A549 (cell line): ENCODE measurements at regions not wholly inside any gene's neighbourhood (a gene's known extent, or its start where the extent isn't known, plus 50 kb on each side); places are given as distances from the start of the nearest gene placed in this dataset.

ENCODE experiments used
- ATAC-seq, 2 experiments: fragments of 200-7000 bp in 1 of 2; fragments of >200 bp in 1 of 2; cut with Nextera tagmentation in 1 of 2; cut with Tn5 transposase in 1 of 2; 3 replicates each; pipeline versions ENCODE4 v1.8.0 to v1.9.1; 2018 to 2020; ENCODE audit warnings: mild to moderate bottlenecking in 1 of 2, moderate library complexity in 1 of 2
- CTCF ChIA-PET: fragments of 300-600 bp; sonication (Branson Sonifier 250); formaldehyde crosslinking; extraction: SDS; loops from one replicate; lab custom pipeline; 2021; ENCODE audit warnings: antibody characterized with exemption, inconsistent platforms; lab: Yijun Ruan, JAX
- POLR2A ChIA-PET: fragments of 350-600 bp; formaldehyde crosslinking; extraction: SDS; loops from one replicate; lab custom pipeline; 2021; ENCODE audit warnings: antibody characterized with exemption, inconsistent platforms; lab: Yijun Ruan, JAX
- DNase-seq, 2 experiments: peaks; one replicate each; pipeline versions ENCODE4 v3.0.0 to v3.0.0-alpha.2; 2011 to 2016; ENCODE audit warnings: low read depth in 1 of 2, low spot score in 1 of 2
- FAIRE-seq: peaks from 2 replicates; lab custom pipeline; 2011; peaks lifted over from hg19 to GRCh38; lab: Jason Lieb, UNC
- H3K27ac ChIP-seq, 2 experiments: fragments of >200 bp; sonication (Bioruptor Twin); formaldehyde crosslinking; 3 replicates each; pipeline ENCODE4 v1.5.1; 2016 to 2017
- H3K4me1 ChIP-seq: fragments of >200 bp; sonication (Bioruptor Twin); formaldehyde crosslinking; 3 replicates; pipeline ENCODE4 v1.6.1; 2016
- H3K4me2 ChIP-seq: fragments of >200 bp; sonication (Bioruptor Twin); formaldehyde crosslinking; 3 replicates; pipeline ENCODE4 v1.6.1; 2016
- H3K4me3 ChIP-seq: fragments of >200 bp; sonication (Bioruptor Twin); formaldehyde crosslinking; 3 replicates; pipeline ENCODE4 v1.5.1; 2016
- H3K9me3 ChIP-seq: fragments of >200 bp; sonication (Bioruptor Twin); formaldehyde crosslinking; 3 replicates; pipeline ENCODE4 v1.6.1; 2016
- CBX8 ChIP-seq: fragments of 200-600 bp; sonication (generic); IDR thresholded peaks from 2 replicates; pipeline ENCODE4 v1.6.1; 2016
- CEBPB ChIP-seq, 2 experiments: fragments of >200 bp in 1 of 2; sonication (Bioruptor Twin) in 1 of 2; formaldehyde crosslinking in 1 of 2; IDR thresholded peaks; 2 replicates each; pipeline ENCODE4 v1.6.1; 2012 to 2016
- CHD2 ChIP-seq: fragments of 150-350 bp; IDR thresholded peaks from 2 replicates; pipeline ENCODE4 v1.6.1; 2014; ENCODE audit warnings: low read length; ENCODE audit not compliant: partially characterized antibody
- E2F6 ChIP-seq: IDR thresholded peaks from 2 replicates; pipeline ENCODE4 v1.6.1; 2012; ENCODE audit warnings: low read depth, borderline replicate concordance
- EHF ChIP-seq: fragments of 250-450 bp; sonication (Bioruptor Pico); IDR thresholded peaks from 2 replicates; pipeline ENCODE4 v1.5.0; 2020; ENCODE audit warnings: mild to moderate bottlenecking
- EHMT2 ChIP-seq: fragments of 200-600 bp; sonication (generic); IDR thresholded peaks from 2 replicates; pipeline ENCODE4 v1.6.1; 2016; ENCODE audit warnings: antibody characterized with exemption, low read depth, mild to moderate bottlenecking, moderate library complexity
- EP300 ChIP-seq, 2 experiments: fragments of >200 bp; sonication (Bioruptor Twin); formaldehyde crosslinking; IDR thresholded peaks; 2 replicates in 1 of 2; 3 replicates in 1 of 2; pipeline ENCODE4 v1.6.1; 2016 to 2017
- FOSB ChIP-seq: fragments of 250-450 bp; sonication (Bioruptor Pico); IDR thresholded peaks from 2 replicates; pipeline ENCODE4 v1.5.0; 2020; ENCODE audit warnings: mild to moderate bottlenecking, moderate library complexity
- FOXS1 ChIP-seq: fragments of 250-450 bp; sonication (Bioruptor Pico); IDR thresholded peaks from 2 replicates; pipeline ENCODE4 v1.5.0; 2020; ENCODE audit warnings: mild to moderate bottlenecking, moderate library complexity
- GATA3 ChIP-seq: IDR thresholded peaks from 2 replicates; pipeline ENCODE4 v1.6.1; 2012; ENCODE audit warnings: borderline replicate concordance
- HES2 ChIP-seq: fragments of >200 bp; sonication (Bioruptor Twin); formaldehyde crosslinking; IDR thresholded peaks from 2 replicates; pipeline ENCODE4 v1.6.1; 2016
- HEYL ChIP-seq: fragments of 250-450 bp; sonication (Bioruptor Pico); IDR thresholded peaks from 2 replicates; pipeline ENCODE4 v1.8.0; 2021; ENCODE audit warnings: mild to moderate bottlenecking, moderate library complexity
- HOXA7 ChIP-seq: fragments of 250-450 bp; sonication (Bioruptor Pico); IDR thresholded peaks from 2 replicates; pipeline ENCODE4 v1.5.0; 2020; ENCODE audit warnings: mild to moderate bottlenecking, moderate library complexity
- KDM1A ChIP-seq: fragments of 200-600 bp; sonication (generic); IDR thresholded peaks from 2 replicates; pipeline ENCODE4 v1.6.1; 2016; ENCODE audit warnings: low read depth, mild to moderate bottlenecking
- NPAS2 ChIP-seq: fragments of 250-450 bp; sonication (Bioruptor Pico); IDR thresholded peaks from 2 replicates; pipeline ENCODE4 v1.8.0; 2022; ENCODE audit warnings: mild to moderate bottlenecking, moderate library complexity, borderline replicate concordance
- RARB ChIP-seq: fragments of 250-450 bp; sonication (Bioruptor Pico); IDR thresholded peaks from 2 replicates; pipeline ENCODE4 v1.8.0; 2021; ENCODE audit warnings: mild to moderate bottlenecking, moderate library complexity
- REST ChIP-seq: fragments of 200-600 bp; sonication (generic); IDR thresholded peaks from 2 replicates; pipeline ENCODE4 v1.6.1; 2016; ENCODE audit warnings: antibody characterized with exemption, mild to moderate bottlenecking, moderate library complexity
- RFX5 ChIP-seq: fragments of 450-650 bp; IDR thresholded peaks from 2 replicates; pipeline ENCODE4 v1.7.1; 2014; ENCODE audit warnings: antibody characterized with exemption, mild to moderate bottlenecking, moderate library complexity
- RNF2 ChIP-seq: fragments of 200-600 bp; sonication (generic); IDR thresholded peaks from 2 replicates; pipeline ENCODE4 v1.6.1; 2016; ENCODE audit warnings: low read depth, mild to moderate bottlenecking, antibody characterized with exemption, moderate library complexity, borderline replicate concordance
- SMC3 ChIP-seq: fragments of >200 bp; sonication (Bioruptor Twin); formaldehyde crosslinking; IDR thresholded peaks from 3 replicates; pipeline ENCODE4 v1.6.1; 2018; ENCODE audit warnings: inconsistent platforms
- SREBF2 ChIP-seq: fragments of 450-650 bp; IDR thresholded peaks from 2 replicates; pipeline ENCODE4 v1.6.1; 2014; ENCODE audit warnings: mild to moderate bottlenecking, moderate library complexity
- TP53 ChIP-seq: fragments of 250-450 bp; sonication (Bioruptor Pico); IDR thresholded peaks from 2 replicates; pipeline ENCODE4 v1.5.0; 2021; ENCODE audit warnings: mild to moderate bottlenecking, moderate library complexity
- ZNF302 ChIP-seq: fragments of 250-450 bp; sonication (Bioruptor Pico); IDR thresholded peaks from 2 replicates; pipeline ENCODE4 v1.9.0; 2021; ENCODE audit warnings: inconsistent platforms, mild to moderate bottlenecking, moderate library complexity
- ZSCAN20 ChIP-seq: fragments of 250-450 bp; sonication (Bioruptor Pico); IDR thresholded peaks from 2 replicates; pipeline ENCODE4 v1.8.0; 2022; ENCODE audit warnings: mild to moderate bottlenecking, moderate library complexity
- WGBS: methylation state at CpG from one replicate; pipeline ENCODE4 v1.1.6; 2017; ENCODE audit errors: missing lambda C conversion rate; 5-methylcytosine and 5-hydroxymethylcytosine counted together
- TF ChIP-seq, protein P1 (sequence below): fragments of >200 bp; sonication (Bioruptor Twin); formaldehyde crosslinking; IDR thresholded peaks from 3 replicates; pipeline ENCODE4 v1.6.1; 2016
- TF ChIP-seq, protein P2 (sequence below): fragments of 250-450 bp; sonication (Bioruptor Pico); IDR thresholded peaks from 2 replicates; pipeline ENCODE4 v1.5.0; 2020; ENCODE audit warnings: low read depth, mild to moderate bottlenecking, moderate library complexity
- TF ChIP-seq, protein P3 (sequence below): IDR thresholded peaks from 2 replicates; pipeline ENCODE4 v1.6.1; 2012

GRCh38 chr17:15048381-15048780, 216.7 kb downstream of the PMP22 start (continued):
- no peak for TF ChIP-seq E2F6
- TF ChIP-seq CBX8: no peak
- TF ChIP-seq FOSB: no peak

- Histone ChIP-seq H3K9me3 (no peaks in the 10 kb centered on the region), H3K4me1 (no peaks in the 10 kb centered on the region), H3K4me3 (no peak overlapping the region), H3K4me2 (no peak overlapping the region), H3K27ac (no peak overlapping the region)
- WGBS: 6% methylated on average over 6 of the region's 6 CpGs
- FAIRE-seq (no peak), DNase-seq (no peak), ATAC-seq (no peak)
- TF ChIP-seq GATA3 (no peak), KDM1A (no peak), EHMT2 (no peak), RARB (no peak), HEYL (CRISPR knock-in tag) (no peak), ZNF302 (CRISPR knock-in tag) (no peak), ZSCAN20 (CRISPR knock-in tag) (no peak), HOXA7 (CRISPR knock-in tag) (no peak), NPAS2 (CRISPR knock-in tag) (no peak)
- TF ChIP-seq, protein P1, sequence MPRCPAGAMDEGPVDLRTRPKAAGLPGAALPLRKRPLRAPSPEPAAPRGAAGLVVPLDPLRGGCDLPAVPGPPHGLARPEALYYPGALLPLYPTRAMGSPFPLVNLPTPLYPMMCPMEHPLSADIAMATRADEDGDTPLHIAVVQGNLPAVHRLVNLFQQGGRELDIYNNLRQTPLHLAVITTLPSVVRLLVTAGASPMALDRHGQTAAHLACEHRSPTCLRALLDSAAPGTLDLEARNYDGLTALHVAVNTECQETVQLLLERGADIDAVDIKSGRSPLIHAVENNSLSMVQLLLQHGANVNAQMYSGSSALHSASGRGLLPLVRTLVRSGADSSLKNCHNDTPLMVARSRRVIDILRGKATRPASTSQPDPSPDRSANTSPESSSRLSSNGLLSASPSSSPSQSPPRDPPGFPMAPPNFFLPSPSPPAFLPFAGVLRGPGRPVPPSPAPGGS: no peak
- TF ChIP-seq, protein P2, sequence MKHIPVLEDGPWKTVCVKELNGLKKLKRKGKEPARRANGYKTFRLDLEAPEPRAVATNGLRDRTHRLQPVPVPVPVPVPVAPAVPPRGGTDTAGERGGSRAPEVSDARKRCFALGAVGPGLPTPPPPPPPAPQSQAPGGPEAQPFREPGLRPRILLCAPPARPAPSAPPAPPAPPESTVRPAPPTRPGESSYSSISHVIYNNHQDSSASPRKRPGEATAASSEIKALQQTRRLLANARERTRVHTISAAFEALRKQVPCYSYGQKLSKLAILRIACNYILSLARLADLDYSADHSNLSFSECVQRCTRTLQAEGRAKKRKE (CRISPR knock-in tag): no peak
- TF ChIP-seq, protein P3, sequence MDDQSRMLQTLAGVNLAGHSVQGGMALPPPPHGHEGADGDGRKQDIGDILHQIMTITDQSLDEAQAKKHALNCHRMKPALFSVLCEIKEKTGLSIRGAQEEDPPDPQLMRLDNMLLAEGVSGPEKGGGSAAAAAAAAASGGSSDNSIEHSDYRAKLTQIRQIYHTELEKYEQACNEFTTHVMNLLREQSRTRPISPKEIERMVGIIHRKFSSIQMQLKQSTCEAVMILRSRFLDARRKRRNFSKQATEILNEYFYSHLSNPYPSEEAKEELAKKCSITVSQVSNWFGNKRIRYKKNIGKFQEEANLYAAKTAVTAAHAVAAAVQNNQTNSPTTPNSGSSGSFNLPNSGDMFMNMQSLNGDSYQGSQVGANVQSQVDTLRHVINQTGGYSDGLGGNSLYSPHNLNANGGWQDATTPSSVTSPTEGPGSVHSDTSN: no peak
- CTCF ChIA-PET: no interaction called here
- POLR2A ChIA-PET: no interaction called here
Measured at GRCh38 chr17:15042311-15042710, 222.8 kb downstream of the PMP22 start.

GRCh38 chr17:15039366-15039765, 225.8 kb downstream of the PMP22 start:
- POLR2A ChIA-PET: no interaction called here

DNA sequence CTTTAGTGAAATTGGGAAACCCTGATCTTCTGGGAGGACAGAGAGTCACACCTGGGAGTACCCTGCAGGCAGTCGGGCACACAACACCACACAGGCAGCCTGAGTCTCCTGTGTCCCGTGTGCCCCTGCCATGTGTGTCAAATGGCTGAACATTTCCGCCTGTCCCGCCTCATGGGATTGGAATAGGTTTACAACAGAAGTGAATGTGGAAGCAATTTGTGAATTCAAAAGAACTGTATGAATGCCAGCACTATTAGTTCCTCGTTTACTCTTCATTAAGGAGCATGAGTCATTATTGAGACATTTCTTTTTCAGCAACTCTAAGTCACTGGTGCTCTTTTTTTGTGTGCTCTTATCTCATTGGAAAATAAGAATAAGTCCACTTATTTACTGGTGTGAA, 226.5 kb downstream of the PMP22 start:
- H3K27ac ChIP-seq: no peak overlapping the region
- TF ChIP-seq CHD2: no peak
- TF ChIP-seq RFX5: no peak
- no peak for TF ChIP-seq SMC3
- TF ChIP-seq TP53 (CRISPR knock-in tag): no peak
- no peak for TF ChIP-seq ZNF302 (CRISPR knock-in tag)
- TF ChIP-seq HEYL (CRISPR knock-in tag): no peak
- TF ChIP-seq SREBF2: no peak
- no peak for TF ChIP-seq HES2
- TF ChIP-seq FOXS1: no peak
- no peak for TF ChIP-seq RNF2
- no peak for TF ChIP-seq CEBPB (IDR thresholded peaks at IDR 0.05)
- no peak for TF ChIP-seq EHF
- TF ChIP-seq REST: no peak
- TF ChIP-seq RARB: no peak
- no peak for TF ChIP-seq KDM1A
- FAIRE-seq (no peak), DNase-seq (no peak), ATAC-seq (no peak)
- H3K4me2 ChIP-seq: no peak overlapping the region
- CTCF ChIA-PET: no interaction called here
- H3K4me3 ChIP-seq: no peak overlapping the region
- no peaks in the 10 kb centered on the region for H3K4me1 ChIP-seq
- peaks cover 5% of the 10 kb centered on the region; the same call in 1 of the 3 replicates for H3K9me3 ChIP-seq
- WGBS: 28% methylated on average over 5 of the region's 5 CpGs
- POLR2A ChIA-PET: no interaction called here

More at GRCh38 chr17:15039366-15039765, 225.8 kb downstream of the PMP22 start:
- DNase-seq (no peak), FAIRE-seq (no peak), ATAC-seq (no peak)
- TF ChIP-seq EP300 (IDR thresholded peaks at IDR 0.05) (no peak), FOXS1 (no peak)
- CTCF ChIA-PET: no interaction called here
- H3K9me3 ChIP-seq: peaks cover 5% of the 10 kb centered on the region; the same call in 1 of the 3 replicates
- H3K4me1 ChIP-seq: no peaks in the 10 kb centered on the region
- no peak overlapping the region for H3K4me2 ChIP-seq
- no peak overlapping the region for H3K27ac ChIP-seq
- no peak overlapping the region for H3K4me3 ChIP-seq
- WGBS: 0% methylated on average over 1 of the region's 1 CpG
